NCI-H748 (cell line): ENCODE measurements at regions not wholly inside any gene's neighbourhood (a gene's known extent, or its start where the extent isn't known, plus 50 kb on each side); places are given as distances from the start of the nearest gene placed in this dataset.
"Not testable (repeated sequence)": the region's sequence is repeated elsewhere in the genome, so short reads cannot be mapped to it uniquely, and the experiment has no call there.

Experiments
- DNase-seq: peaks from one replicate; lab custom pipeline; 2025; ENCODE audit not compliant: unreplicated experiment; lab: John Stamatoyannopoulos, UW

DNA sequence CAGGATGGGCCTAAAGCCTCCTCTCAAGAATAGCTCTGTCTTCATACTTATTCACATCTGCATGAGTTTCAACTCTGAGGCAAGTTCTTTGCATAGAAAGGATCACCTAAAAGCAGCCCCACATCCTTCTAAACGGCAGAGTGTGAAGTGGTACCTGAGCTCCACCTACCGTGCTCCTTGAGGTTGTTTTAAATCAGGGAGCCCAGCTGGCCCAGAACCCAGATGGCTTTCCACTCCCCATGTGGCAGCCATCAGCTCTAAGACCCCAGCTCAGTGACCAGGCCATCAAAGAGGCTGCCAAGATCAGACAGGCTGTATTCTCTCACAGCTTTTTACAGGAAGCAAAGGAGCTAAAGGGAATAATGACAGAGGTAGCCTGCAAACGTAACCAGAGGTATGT, 299.3 kb downstream of the RASEF start:
- DNase-seq, result peak; percentile 33

DNA sequence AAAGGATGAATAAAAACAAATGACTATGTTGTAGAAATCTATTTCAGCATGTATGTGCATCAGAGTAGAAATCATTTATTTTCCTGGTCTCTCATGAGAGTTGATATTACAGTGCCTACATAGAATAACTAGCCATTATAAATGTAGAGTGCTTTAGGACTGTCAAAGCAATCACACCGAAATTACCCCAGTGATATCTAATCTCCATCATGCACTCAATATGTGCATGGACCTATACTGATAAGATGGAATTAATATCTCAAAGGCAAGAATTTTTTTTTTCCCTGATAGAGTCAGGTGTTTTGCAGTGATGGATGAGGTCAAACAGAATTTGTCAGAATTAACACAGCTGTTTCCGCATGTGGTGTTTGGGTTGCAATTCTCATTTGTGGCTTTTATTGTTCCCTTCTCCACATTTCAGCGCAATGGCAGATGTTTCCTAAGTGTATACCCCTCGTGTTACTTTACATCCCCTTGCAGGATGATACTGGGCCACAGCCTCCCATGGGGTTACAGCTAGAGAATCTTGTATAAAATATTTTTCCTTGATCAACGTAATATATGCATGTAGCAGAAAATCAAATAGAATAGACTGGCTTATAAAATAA, 298.8 kb downstream of the RASEF start:
- peak; percentile 60 for DNase-seq

DNA sequence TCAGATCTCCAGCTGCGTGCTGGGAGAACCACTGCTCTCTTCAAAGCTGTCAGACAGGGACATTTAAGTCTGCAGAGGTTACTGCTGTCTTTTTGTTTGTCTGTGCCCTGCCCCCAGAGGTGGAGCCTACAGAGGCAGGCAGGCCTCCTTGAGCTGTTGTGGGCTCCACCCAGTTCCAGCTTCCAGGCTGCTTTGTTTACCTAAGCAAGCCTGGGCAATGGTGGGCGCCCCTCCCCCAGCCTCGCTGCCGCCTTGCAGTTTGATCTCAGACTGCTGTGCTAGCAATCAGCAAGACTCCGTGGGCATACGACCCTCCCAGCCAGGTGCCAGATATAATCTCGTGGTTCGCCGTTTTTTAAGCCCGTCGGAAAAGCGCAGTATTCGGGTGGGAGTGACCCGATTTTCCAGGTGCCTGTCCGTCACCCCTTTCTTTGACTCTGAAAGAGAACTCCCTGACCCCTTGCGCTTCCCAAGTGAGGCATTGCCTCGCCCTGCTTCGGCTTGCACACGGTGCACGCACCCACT, 288.2 kb downstream of the RASEF start:
- DNase-seq, result peak; percentile 42

DNA sequence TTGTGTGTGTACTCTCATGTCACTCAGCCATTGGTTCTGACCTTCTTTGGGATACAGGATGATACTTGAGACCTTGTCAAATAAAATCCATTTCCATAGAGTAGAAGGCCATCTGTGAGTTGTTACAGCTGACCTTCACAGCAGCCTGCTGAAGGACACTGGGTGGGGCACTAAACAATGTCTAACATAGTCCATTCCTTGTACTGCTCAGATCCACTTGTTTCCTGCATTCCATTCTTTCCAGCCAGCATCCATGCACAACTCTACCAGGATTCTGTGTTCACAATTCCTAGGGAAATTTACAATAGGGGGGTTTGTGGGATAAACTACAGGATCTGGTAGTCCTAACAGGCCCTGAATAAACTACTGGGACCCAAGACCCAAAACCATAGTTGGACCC, 286.4 kb downstream of the RASEF start:
- DNase-seq, result no peak

DNA sequence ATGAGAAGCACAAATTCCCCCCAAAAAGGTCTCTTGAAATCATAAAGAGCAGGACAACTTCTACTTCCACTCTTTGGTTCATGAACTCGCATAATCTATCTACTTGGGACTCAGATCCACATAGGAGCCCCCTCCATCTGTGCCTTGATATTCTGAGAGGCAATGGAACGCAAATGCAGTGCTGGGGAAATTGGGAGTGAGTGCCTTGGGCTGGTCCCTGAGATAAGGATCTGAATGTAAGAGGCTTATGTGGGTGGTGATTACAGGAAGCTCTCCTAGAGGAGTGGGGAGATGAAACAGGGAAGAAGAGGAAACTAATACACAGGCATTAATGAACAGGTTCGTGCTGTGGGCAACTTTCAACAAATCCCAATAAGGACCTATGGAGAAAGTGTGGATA, 285.6 kb downstream of the RASEF start:
- no peak for DNase-seq

DNA sequence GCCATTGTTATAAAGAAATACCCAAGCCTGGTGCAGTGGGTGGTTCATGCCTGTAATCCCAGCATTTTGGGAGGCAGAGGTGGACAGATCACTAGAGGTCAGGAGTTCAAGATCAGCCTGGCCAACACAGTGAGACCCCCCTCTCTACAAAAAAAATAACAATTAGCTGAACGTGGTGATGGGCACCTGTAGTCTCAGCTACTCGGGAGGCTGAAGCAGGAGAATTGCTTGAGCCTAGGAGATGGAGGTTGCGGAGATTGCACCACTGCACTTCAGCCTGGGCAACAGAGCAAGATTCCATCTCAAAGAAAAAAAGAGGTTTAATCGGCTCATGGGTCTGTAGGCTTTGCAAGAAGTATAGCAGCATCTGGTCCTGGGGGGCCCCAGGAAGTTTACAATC, 284.0 kb downstream of the RASEF start:
- not testable (repeated sequence) for DNase-seq

DNA sequence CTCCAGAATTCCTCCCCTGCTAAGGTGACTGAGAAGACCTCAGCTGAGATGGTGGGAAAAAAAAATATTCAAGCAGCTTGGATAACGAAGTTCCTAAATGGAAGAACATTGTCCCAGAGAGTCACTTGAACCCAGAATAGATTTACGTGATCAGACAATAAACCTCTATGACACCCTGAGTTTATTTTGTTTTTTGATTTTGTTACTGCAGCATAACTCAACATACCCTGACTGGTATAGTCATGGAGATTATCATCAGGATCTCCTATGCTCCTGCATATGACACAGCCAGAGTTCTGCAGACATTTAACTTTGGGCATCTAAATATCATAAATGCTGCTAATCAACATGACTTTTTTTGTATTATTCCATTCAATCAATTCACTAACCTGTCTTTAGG, 282.9 kb downstream of the RASEF start:
- no peak for DNase-seq

DNA sequence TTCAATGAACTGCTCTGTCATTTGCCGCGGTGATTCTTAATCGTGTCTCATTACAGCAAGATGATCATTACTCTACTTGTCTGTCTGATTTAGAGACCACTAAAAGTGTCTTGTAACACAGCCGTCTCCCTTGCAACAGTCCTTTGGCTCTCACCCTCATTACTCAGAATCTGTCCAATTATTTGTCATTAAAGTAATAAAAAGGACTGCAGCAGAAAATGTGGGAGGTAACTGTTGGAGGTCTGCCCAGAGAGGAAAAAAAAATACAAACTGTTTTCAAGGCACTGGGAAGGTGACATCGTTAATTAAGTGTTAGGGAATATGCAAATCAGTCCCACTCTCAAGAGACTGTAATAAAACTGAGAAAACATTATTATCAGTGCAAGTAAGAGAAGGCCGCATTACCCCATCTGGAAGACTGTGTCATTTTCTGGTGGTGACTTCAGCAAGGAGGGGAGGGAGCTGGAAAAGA, 281.0 kb downstream of the RASEF start:
- DNase-seq, result peak; percentile 88

DNA sequence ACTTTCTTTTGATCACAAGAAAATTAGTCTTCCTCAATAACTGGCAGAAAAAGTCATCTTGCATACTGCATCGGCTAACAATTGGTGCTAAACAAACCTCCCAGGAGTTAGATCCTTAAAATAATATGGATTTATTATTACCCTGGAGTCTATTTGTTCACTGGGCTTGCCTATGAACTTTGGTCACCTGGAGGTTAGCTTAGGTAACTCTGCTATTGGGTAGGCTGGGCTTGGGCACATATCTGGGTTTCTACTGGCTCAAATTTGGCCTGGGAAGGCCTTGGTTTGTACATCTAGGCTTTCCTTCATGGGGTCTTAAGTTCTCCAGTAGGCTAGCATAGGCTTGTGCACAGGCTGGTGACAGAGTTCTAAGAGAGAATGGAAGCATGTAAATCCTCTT, 279.9 kb downstream of the RASEF start:
- no peak for DNase-seq

DNA sequence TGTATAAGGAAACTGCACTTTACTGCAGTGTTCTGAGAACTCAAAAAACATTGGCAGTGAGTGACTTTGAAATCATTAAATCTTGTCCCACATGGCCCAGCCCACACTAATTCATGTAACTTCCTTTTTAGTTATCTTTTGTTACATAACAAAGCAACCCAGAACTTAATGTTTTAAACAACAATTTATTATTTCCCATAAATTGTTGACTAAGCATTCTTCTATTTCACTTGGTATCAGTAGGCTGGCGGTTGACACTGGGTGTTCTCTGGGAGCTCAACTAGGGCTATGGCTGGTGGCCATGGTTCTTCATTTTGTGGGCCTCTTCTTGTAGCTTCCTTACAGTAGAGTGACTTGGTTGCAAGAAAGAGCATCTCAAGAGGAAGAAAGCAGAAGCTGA, 278.4 kb downstream of the RASEF start:
- no peak for DNase-seq

DNA sequence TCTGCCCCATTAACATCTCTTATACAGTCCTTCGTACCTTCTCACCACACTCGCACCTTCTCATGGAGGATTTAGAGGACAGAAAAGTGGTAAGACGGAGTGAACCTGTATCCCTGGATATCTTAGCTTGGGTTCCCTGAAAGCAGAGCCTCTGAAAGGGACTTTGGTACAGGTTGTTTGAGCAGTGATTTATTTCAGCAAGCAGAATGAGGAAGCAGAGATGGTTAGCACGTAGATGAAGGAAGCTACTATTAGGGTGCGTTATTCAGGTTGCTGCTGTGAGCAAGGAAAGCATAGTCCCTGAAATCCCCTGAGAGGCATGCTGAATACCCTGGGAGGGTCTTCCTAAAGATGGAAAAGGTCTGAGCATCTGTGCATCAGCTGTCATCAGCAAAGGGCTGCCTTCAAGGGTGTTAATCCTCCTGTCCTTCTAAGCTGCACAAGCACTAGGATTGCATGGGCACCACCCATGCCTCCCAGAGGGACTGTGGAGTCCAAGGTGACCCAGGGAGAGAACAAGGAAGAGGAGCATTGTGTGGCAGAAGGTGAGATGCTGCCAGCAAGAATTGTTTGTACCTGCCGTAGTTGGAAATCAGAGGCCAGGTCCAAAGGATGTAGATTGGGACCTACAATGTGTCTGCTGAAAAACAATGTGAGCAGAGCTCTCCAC, 273.7 kb downstream of the RASEF start:
- DNase-seq, result no peak

DNA sequence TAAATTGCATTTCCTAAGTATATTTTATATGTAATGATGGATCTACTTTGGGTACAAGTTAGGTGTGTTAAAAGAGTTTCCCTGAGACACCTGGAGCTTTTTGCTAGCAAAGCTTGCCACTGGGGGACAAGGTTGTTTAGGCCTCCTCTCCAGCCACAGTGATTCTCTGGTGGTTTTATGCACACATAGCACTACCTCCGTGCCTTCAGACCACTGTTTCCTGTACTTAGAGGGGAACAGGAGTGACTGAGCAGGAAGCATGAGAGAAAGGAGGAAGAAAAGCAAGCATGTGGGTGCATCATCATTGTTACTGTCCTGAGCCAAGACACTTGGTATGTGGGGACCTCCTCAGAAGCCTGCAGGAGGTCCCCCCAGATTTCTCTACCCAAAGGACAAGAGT, 272.1 kb downstream of the RASEF start:
- DNase-seq, result no peak

DNA sequence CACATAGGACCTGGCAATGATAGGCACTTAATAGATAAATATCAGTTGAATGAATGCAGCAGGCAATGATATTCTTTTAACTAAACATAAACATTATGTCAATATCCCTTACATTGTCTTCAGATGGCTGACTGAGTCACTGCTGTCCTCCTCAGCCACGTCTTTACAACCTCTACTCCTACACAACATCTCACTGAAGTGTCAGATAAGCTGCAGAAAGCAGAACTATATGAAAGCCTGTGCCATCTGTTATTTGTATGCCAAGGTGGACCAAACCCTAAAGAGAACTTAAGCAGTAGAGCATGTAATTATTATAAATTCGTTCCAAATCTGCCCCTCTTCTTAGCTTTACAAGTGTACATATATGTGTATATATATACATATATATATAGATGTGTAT, 271.2 kb downstream of the RASEF start:
- DNase-seq, result no peak

DNA sequence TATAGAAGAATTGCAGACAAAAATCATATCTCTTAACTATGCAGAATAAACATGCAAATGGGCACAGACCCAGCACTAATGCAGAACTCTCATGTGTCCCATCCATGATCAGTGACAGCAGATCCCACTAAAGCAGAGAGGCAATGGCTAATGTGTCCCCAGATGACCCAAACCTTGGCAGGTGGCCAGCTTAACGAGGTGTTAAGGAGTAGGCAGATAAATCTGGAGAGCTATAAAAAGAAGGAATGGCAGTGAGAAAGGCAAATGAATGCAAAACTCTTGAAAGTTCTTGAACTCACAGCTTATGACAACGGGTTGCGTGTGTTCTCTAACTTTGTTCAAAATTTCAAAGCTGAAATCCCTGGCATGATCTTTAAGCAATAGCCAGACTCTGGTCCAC, 265.4 kb downstream of the RASEF start:
- DNase-seq, result peak; percentile 83

DNA sequence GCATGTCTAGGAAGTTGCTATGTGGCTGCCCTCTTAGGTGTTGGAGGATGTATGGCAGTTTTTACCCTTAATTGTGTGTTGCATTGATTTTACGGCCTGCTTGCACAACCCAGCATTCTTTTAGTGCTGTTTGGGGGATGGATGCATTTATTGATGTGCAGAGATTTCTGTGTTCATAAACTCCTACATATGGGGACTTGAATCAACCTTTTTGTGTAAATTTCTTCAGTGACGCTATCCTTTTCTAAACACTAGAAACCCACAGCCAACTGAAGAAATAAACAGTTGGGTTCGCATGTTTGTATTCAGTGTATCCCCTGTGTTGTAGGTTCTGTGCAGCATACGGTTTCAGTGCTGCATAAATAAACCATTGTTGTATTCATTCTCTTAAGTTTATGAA, 263.7 kb downstream of the RASEF start:
- DNase-seq, result no peak

DNA sequence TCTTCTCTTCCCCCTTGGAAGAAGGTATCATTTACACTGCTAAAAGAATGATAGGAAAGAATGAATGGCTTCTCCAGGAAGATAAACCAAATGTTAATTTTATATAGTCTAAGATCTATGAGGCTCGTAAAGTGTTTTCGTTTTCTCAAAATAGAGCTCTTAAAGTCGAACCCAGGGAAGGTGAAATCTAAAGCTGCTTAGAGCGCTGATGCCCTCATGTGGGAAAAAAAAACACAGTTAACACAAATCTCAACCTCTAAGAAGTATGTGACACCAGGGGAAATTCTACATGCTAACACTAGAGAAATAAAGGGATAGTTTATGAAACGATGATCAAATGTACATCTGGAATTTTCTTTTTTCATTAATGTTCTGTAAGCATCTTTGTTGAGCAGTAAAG, 257.9 kb downstream of the RASEF start:
- DNase-seq, result peak; percentile 39

DNA sequence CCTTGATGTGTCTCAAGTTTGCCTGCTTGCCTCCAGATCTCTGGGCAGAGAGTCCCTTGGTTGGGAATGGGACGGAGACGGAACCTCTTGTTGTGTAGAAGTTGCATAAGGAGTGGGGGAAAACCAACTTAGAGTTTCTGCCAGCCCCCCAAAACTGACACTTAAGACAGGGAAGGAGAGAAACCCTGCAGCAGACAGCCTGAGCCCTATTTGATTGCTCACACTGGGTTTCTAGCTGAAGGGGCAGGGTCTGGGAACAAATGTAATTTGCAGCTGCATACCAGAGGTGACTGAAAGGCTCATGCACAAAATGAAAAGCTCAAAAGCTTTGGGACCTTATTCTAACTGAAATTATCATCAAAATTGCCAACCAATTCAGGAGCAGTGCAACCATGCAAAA, 254.5 kb downstream of the RASEF start:
- DNase-seq, result no peak

DNA sequence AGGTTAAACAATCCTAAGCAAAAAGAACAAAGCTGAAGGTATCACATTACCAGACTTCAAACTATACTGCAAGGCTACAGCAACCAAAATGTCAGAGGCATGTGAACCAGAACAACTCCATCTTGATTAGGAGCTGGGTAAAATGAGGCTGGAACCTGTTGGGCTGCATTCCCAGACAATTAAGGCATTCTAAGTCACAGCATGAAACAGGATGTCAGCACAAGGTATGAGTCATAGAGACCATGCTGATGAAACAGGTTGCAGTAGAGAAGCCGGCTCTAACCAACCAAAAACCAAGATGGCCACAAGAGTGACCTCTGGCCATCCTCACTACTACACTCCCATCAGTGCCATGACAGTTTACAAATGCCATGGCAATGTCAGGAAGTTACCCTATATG, 252.0 kb downstream of the RASEF start:
- DNase-seq, result peak; percentile 64

DNA sequence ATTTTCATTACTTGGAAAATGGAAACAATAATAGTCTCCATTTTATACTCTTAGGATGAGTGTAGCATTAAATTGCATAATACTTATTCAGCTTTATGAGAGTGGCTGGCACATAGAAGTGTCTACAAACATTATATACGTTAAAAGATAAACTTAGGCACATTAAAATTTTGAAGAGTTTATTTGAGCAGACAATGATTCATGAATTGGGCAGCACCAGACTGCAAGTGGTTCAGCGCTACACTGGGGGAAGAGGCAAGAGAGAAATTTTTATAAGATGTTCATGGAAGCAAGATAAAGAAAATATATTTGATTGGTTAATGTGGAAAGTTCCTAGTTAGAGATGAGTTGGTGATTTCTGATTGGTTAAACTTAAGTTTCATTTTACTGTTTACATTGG, 243.7 kb downstream of the RASEF start:
- DNase-seq, result no peak

DNA sequence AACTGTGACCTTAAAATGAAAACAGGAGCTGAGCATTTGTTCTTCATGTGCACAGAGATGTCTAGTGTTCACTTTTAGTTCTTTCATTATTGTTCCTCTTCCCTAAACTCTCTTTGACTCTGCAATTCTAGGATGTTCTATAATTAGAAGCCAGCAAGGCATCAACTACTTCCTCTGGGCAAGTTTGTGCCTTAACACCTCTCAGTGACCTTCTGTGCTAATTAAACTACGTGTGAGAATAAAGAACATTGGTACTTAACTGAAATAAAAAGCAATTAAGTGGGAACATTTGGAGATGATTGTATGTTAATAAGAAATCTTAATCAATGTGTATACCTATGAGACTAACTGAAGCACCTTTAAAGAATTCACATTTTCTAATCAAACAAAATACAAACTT, 242.8 kb downstream of the RASEF start:
- DNase-seq, result no peak

DNA sequence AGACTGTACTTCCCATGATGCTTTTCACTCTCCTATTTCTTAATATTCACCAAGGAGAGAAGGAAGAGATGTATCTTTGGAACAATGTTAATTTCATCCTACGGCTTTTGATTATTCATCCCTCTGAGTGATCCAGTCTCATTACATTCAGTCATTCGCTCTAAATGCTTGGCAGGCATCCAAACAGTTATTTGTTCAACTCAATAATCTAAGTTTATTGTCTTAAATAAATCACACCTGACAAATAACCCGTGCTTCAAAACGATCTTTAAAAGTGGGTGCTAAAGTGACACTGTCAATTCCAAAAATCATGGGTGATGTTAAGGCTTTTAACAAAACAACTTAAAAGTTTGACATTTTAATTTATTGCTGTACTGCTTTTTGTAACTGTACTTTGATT, 233.1 kb downstream of the RASEF start:
- DNase-seq, result peak; percentile 86

DNA sequence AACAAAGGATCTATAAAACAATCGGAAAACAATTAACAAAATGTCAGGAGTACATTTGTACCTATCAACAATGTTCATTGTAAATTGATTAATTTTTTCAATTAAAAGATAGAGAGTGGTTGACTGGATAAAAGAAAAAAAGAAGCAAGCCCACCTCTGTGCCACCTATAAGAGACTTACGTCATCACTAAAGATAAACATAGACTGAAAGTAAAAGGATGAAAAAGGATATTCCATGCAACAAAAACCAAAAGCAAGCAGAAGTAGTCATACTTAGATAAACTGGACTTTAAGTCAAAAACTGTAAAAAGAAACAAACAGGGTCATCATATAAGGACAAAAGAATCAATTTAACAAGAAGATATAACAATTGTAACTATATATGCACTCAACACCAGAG, 197.4 kb downstream of the RASEF start:
- no peak for DNase-seq
